HG03432 (cell line): ENCODE measurements at regions not wholly inside any gene's neighbourhood (a gene's known extent, or its start where the extent isn't known, plus 50 kb on each side); places are given as distances from the start of the nearest gene placed in this dataset.

Experiments
- ATAC-seq: cut with Tn5 transposase; IDR thresholded peaks from one replicate; pipeline ENCODE4 v1.9.1; 2021; ENCODE audit warnings: mild to moderate bottlenecking, moderate library complexity; ENCODE audit not compliant: unreplicated experiment

DNA sequence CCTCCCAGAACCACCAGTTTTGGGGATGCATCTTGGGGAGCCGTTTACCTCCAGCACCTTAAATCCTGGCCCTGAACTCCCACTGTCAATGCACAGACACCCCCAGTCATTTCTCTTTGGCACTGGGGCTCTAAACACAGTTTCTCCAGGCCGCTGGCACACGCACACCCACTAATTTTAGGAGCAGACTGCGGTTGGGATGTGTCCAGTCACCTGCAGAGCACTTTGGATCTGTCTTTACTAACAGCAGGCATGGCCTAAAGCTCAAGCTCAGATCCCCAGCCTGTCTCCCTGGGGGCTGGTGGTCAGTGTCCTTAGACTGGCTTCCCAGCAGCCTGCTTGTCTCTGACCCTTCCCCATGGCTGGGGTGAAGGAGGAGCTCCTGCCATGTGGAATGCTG lies 49.9 kb downstream of the SYNE3 start:
- ATAC-seq = no peak

GRCh38 chr14:95465936-95466335 lies 50.5 kb downstream of the SYNE3 start:
- no peak for ATAC-seq

DNA sequence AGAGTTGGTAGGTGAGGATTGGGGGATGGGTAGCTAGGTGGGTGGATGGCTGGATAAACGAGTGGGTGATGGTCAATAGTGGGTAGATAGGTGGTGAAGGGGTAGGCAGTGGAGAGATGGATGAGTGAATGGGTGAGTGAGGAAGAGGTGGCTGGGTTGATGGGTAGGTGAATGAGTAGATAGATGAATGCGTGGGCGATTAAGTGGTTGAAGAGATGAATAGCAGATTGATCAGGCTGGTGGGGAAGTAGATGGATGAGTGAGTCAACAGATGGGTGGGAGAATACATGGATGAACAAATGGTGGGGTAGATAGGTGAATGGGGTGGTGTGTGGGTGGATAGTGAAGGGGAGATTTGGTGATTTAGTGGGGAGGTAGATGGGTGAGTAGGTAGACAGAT lies 51.1 kb downstream of the SYNE3 start:
- ATAC-seq = no peak

DNA sequence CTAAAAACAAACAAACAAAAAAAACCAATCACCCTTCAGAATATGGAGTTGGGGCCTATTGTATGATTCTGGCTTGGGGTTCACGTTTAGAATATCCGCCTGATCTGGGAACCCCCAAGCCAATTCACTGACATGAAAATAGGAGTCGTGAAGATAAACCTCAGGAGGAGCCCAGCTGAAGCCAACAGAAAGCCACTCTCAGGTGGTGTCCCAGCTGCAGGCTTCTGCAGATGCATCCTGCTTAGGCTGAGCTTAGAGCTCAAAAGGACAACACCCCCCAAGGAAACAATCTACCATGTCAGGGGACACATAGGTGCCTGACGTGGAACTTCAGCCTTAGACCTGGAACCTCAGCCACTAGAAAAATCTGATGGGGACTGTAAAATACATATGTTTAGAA lies 51.9 kb downstream of the SYNE3 start:
- ATAC-seq = no peak

DNA sequence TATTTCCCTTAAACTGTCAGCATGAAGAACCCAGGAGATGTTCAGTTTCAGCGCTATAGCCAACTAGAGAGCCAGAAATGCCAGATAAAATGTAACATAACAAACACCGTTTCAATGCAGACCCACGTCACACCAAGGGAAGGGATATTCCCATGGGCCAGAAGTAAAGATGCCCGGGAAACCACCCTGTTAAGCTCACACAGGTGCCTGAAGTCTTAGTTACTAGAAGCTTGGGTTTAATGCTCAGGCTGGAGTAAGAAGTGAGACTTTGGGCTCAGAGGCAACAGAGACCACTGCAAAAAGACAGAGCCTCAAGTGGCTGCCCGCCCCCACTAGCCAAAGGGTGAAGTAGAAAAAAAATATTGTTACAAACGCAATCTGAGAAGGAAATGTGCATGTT lies 52.3 kb downstream of the SYNE3 start:
- no peak for ATAC-seq

DNA sequence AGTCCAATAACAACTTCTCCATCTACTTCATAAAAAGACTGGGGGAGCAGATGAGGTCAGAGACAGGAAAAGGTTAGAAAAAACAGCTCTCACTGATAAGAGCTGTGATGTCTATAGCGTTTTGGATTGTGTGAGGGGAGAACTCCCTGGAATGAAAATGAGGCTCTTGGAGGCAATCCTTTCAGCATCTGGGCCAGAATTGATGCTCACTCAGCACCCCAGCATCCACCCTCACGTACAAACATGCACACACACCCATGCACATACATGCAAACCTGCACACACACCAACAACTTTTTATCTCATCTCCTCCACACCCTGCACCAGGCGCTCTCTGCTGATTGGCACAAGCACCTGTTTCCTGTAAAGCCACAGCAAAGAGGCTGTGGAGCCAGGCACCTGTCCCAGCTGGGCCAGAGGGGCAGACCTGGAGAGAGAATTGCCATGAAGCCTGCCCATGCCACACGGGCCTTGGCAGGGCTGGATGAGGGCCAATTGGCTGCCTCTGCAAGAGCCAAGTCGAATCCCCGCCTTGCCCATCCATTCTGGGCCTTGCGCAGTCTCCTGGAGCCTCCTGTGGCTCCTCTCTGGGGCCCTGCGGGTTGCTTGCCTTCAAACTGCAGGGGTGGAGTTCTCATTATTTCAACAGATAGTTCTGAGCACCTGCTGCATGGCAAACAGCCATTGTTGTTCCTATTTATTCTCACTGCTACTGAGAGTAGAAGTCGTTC lies 53.1 kb downstream of the SYNE3 start:
- no peak for ATAC-seq

- no peak for ATAC-seq
Observed at GRCh38 chr14:95462491-95462890, 54.0 kb downstream of the SYNE3 start.

DNA sequence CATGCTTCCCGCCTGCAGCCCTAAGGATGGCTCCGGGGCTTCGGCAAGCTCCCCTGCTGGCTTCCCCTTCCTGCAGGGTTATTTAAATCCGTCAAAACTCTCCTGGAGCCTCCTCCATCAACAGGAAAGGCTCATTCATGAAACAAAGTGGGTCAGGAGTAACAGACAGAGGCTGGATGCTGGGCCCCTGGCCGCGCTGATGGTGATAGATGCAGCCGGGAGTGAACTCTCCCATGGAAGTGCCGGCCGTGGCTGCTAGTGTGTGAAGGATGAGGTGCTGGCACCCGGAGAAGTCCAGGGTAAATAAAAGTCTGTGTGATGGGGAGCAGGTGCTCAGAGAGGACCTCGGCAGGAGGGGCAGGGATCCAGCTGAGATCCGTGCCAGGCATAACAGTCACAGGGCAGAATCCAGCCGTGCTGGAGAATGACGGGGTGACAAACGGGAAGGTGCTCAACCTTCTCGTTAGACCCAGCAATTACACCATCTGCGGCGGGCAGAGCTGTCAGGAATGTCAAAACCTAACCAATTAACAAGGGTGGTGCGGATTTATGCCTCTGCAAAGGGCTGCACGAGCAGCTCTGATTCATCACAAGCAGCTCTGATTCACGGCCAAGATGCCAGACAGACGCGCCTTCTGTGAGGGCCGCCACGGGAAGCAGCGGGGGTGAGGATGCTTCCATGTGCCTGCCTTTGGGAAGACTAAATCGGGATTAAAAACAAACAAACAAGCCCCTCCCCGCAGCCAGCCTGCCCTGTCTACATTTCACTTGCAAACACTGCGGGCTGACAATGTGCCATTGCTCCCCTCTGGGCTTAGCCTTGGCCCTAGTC lies 55.6 kb downstream of the SYNE3 start:
- no peak for ATAC-seq

- no peak for ATAC-seq
Observed at GRCh38 chr14:95458906-95459305, 57.5 kb downstream of the SYNE3 start.

DNA sequence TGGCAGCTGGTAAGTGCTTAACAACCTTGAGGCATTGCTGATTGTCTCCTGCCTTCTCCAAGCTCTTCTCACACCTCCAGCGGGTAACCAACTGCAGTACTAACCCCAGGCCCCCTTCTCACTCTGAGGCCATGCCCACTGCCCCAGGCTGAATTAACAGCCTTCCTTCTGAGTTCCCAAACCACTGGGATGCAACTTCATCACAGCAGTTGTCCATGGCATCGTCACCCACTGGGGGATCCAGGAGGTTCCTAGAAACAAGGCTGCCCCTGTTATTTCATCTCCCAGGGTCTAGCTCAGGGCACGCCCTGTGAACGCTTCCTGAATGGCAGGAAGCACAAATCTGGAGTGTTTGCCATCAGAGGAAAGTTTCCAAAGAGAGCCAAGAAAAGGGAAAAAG lies 58.0 kb downstream of the SYNE3 start:
- ATAC-seq = no peak

DNA sequence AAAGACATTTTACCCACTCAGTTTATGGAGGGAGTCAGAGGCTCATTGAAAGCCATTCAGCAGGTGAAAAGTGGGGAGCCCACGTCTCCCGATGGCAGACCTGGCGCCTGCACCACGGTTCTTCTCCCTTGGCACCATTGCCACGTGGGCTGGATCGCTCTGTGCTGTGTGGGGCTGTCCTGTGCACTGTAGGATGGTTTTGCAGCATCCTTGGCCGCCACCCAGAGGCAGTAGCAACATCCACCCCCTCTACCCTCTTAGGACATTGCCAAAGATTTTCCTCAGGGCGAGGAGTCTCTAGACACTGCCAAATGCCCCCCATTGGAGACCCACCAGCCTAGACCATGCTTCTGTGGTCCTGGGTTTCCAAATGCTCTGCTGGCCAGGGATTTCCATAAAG lies 60.2 kb downstream of the SYNE3 start:
- ATAC-seq = no peak

DNA sequence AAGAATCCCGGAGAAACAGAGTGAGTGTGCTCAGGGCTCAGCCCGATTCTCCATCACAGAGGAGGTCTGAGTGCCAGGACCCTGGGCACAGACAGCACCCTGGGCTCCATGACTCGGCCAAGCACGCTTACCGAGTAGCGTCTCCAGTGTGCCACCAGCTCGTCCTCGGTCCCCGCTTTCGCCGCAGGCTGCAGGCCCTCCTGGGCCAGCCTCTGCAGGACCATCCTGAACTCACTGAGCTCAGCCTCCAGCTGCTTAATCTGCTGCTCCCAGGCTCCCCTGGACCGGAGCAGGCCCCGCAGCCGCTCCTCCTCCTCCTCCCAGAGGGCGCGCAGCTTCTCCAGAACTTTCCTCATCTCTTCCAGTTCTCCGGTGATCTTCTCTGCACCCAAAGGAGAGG lies 61.2 kb downstream of the SYNE3 start:
- no peak for ATAC-seq

DNA sequence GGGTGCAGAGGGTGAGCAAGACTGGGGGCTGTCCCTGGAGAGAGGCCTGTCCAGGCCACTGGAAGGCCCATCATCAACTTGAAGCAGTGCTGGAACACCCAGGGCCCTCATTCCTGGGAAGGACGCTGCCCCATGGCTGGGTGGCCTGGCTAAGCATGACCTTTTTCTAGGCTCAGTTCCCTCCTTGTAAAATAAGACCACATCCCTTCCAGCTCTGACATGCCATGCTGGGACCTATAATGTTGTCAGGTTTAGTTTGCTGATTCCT lies 62.8 kb downstream of the SYNE3 start:
- no peak for ATAC-seq

GRCh38 chr14:95452893-95453712 lies 63.3 kb downstream of the SYNE3 start:
- no peak for ATAC-seq

GRCh38 chr14:95452176-95452892 lies 64.1 kb downstream of the SYNE3 start:
- ATAC-seq = no peak

DNA sequence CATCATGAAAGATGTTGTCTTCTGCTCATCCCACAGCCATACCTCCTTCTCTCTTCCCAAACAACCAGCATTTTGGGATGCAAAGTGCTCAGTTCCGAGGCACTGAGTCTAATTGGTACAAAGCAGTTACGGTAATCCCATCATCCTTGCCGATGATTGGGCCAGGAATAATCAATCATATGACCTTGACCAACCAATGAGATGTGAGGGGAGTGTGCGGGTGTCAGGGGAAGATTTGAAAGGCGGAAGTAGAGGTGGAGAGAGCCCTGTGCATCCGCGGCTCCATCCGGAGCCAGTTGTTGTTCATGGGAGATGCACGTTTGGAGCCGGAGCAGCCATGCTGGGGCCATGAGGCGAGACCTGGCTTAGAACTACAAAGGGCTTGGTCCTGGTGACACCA lies 67.3 kb downstream of the SYNE3 start:
- no peak for ATAC-seq

GRCh38 chr14:95446470-95446869 lies 70.0 kb downstream of the SYNE3 start:
- no peak for ATAC-seq

- no peak for ATAC-seq
Observed at GRCh38 chr14:95445676-95446075, 70.8 kb downstream of the SYNE3 start.

DNA sequence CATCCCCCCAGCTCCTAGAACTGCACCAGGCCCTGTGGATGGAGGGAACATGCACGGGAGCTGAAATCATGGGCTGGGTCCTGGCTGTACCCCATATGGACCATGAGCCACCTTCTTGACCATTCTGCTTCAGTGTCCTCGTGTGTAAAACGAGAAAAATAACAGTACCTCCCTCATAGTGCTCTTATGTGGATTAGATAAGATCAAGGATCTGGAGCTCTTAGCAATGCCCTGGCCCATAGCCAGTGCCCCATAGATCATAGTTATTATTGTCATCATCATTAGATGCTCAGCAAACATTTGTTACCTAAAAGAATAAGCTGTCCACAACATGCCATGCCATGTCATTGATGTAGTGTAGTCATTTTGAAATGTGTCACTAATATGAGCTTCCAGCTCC lies 71.3 kb downstream of the SYNE3 start:
- ATAC-seq = no peak

GRCh38 chr14:95444132-95445129 lies 72.0 kb downstream of the SYNE3 start:
- ATAC-seq = no peak
